ENCODE measurements at regions not wholly inside any gene's neighbourhood (a gene's known extent, or its start where the extent isn't known, plus 50 kb on each side); places are given as distances from the start of the nearest gene placed in this dataset.

- Histone ChIP-seq H2BK120ac (ENCODE audit: insufficient read depth, low read length, poor library complexity) (no peak overlapping the region), H3K9ac (ENCODE audit: low read length) (no peak overlapping the region), H2BK12ac (ENCODE audit: low read length) (no peak overlapping the region), H3K4me3 (ENCODE audit: low read depth, low read length) (no peak overlapping the region), H3K79me2 (ENCODE audit: control insufficient read depth, insufficient read depth, low read length, poor library complexity) (no peaks in the 10 kb centered on the region), H3K4me1 (ENCODE audit: control insufficient read depth in 1 of 2, insufficient read depth in 2 of 2, low read length in 2 of 2) (no peaks in the 10 kb centered on the region), H3K14ac (ENCODE audit: low read length) (no peak overlapping the region), H3K23ac (ENCODE audit: low read length) (no peak overlapping the region), H2AK5ac (ENCODE audit: low read length) (no peak overlapping the region), H2BK5ac (ENCODE audit: low read depth, low read length, poor library complexity) (no peak overlapping the region), H3K9me3 (ENCODE audit: insufficient read depth, low read depth, low read length) (no peaks in the 10 kb centered on the region), H3K27me3 (ENCODE audit: insufficient read depth, low read length) (no peaks in the 10 kb centered on the region), H4K91ac (ENCODE audit: low read depth, low read length) (no peak overlapping the region), H3K36me3 (ENCODE audit: control insufficient read depth in 1 of 2, insufficient read depth in 2 of 2, low read length in 2 of 2) (no peaks in the 10 kb centered on the region), H3K27ac (ENCODE audit: low read depth, low read length) (no peak overlapping the region), H3K4me2 (ENCODE audit: low read length) (no peak overlapping the region), H4K8ac (ENCODE audit: low read depth, low read length) (no peak overlapping the region), H3K79me1 (ENCODE audit: low read length) (no peaks in the 10 kb centered on the region), H3K18ac (ENCODE audit: low read length) (no peak overlapping the region), H3K4ac (ENCODE audit: low read depth, low read length) (no peak overlapping the region), H2AFZ (ENCODE audit: insufficient read depth, low read length, poor library complexity) (no peak overlapping the region), H4K12ac (ENCODE audit: low read depth, low read length) (no peak overlapping the region)
- DNase-seq, result peak in 1 of 2 donors; percentile 14
- no CpG with 5 or more reads among the region's 3 CpGs for WGBS (ENCODE audit: extremely low coverage, insufficient coverage, insufficient read length)
These were observed 114.2 kb upstream of the NR5A2 start for GRCh38 chr1:199913318-199913717.

- no peak overlapping the region for H3K14ac ChIP-seq (ENCODE audit: low read length)
- no peak overlapping the region for H4K8ac ChIP-seq (ENCODE audit: low read depth, low read length)
- WGBS (ENCODE audit: extremely low coverage, insufficient coverage, insufficient read length), result no CpG with 5 or more reads among the region's 5 CpGs
- H3K36me3 ChIP-seq (ENCODE audit: control insufficient read depth in 1 of 2, insufficient read depth in 2 of 2, low read length in 2 of 2), result no peaks in the 10 kb centered on the region
- no peak overlapping the region for H4K12ac ChIP-seq (ENCODE audit: low read depth, low read length)
- no peak overlapping the region for H3K4me3 ChIP-seq (ENCODE audit: low read depth, low read length)
- no peak overlapping the region for H3K27ac ChIP-seq (ENCODE audit: low read depth, low read length)
- H3K4me2 ChIP-seq (ENCODE audit: low read length), result no peak overlapping the region
- H3K9ac ChIP-seq (ENCODE audit: low read length), result no peak overlapping the region
- H3K4ac ChIP-seq (ENCODE audit: low read depth, low read length), result no peak overlapping the region
- no peak overlapping the region for H2BK120ac ChIP-seq (ENCODE audit: insufficient read depth, low read length, poor library complexity)
- H2BK5ac ChIP-seq (ENCODE audit: low read depth, low read length, poor library complexity), result no peak overlapping the region
- no peak overlapping the region for H2AFZ ChIP-seq (ENCODE audit: insufficient read depth, low read length, poor library complexity)
- H3K9me3 ChIP-seq (ENCODE audit: insufficient read depth, low read depth, low read length), result no peaks in the 10 kb centered on the region
- no peaks in the 10 kb centered on the region for H3K27me3 ChIP-seq (ENCODE audit: insufficient read depth, low read length)
- no peaks in the 10 kb centered on the region for H3K79me1 ChIP-seq (ENCODE audit: low read length)
- H3K23ac ChIP-seq (ENCODE audit: low read length), result no peak overlapping the region
- no peak overlapping the region for H4K91ac ChIP-seq (ENCODE audit: low read depth, low read length)
- H2BK12ac ChIP-seq (ENCODE audit: low read length), result no peak overlapping the region
- DNase-seq, result no peak
- H2AK5ac ChIP-seq (ENCODE audit: low read length), result no peak overlapping the region
- no peak overlapping the region for H3K18ac ChIP-seq (ENCODE audit: low read length)
- no peaks in the 10 kb centered on the region for H3K4me1 ChIP-seq (ENCODE audit: control insufficient read depth in 1 of 2, insufficient read depth in 2 of 2, low read length in 2 of 2)
- H3K79me2 ChIP-seq (ENCODE audit: control insufficient read depth, insufficient read depth, low read length, poor library complexity), result no peaks in the 10 kb centered on the region
These were observed 113.0 kb upstream of the NR5A2 start for GRCh38 chr1:199914546-199914945.

- Histone ChIP-seq H3K36me3 (ENCODE audit: control insufficient read depth in 1 of 2, insufficient read depth in 2 of 2, low read length in 2 of 2) (no peaks in the 10 kb centered on the region), H3K14ac (ENCODE audit: low read length) (no peak overlapping the region), H3K79me2 (ENCODE audit: control insufficient read depth, insufficient read depth, low read length, poor library complexity) (no peaks in the 10 kb centered on the region), H4K12ac (ENCODE audit: low read depth, low read length) (no peak overlapping the region), H2BK12ac (ENCODE audit: low read length) (no peak overlapping the region), H2AK5ac (ENCODE audit: low read length) (no peak overlapping the region), H2AFZ (ENCODE audit: insufficient read depth, low read length, poor library complexity) (no peak overlapping the region), H3K4me1 (ENCODE audit: control insufficient read depth in 1 of 2, insufficient read depth in 2 of 2, low read length in 2 of 2) (no peaks in the 10 kb centered on the region), H2BK120ac (ENCODE audit: insufficient read depth, low read length, poor library complexity) (no peak overlapping the region), H3K4me3 (ENCODE audit: low read depth, low read length) (no peak overlapping the region), H3K9me3 (ENCODE audit: insufficient read depth, low read depth, low read length) (no peaks in the 10 kb centered on the region), H3K4me2 (ENCODE audit: low read length) (no peak overlapping the region), H3K23ac (ENCODE audit: low read length) (no peak overlapping the region), H3K9ac (ENCODE audit: low read length) (no peak overlapping the region), H4K91ac (ENCODE audit: low read depth, low read length) (no peak overlapping the region), H4K8ac (ENCODE audit: low read depth, low read length) (no peak overlapping the region), H3K27ac (ENCODE audit: low read depth, low read length) (no peak overlapping the region), H3K27me3 (ENCODE audit: insufficient read depth, low read length) (no peaks in the 10 kb centered on the region), H2BK5ac (ENCODE audit: low read depth, low read length, poor library complexity) (no peak overlapping the region), H3K79me1 (ENCODE audit: low read length) (no peaks in the 10 kb centered on the region), H3K4ac (ENCODE audit: low read depth, low read length) (no peak overlapping the region), H3K18ac (ENCODE audit: low read length) (no peak overlapping the region)
- no peak for DNase-seq
- no CpG with 5 or more reads among the region's 2 CpGs for WGBS (ENCODE audit: extremely low coverage, insufficient coverage, insufficient read length)
These were observed 109.2 kb upstream of the NR5A2 start for GRCh38 chr1:199918196-199918769.

GRCh38 chr1:199920635-199921034, 106.9 kb upstream of the NR5A2 start:
- no peak overlapping the region for H3K23ac ChIP-seq (ENCODE audit: low read length)
- no peaks in the 10 kb centered on the region for H3K79me1 ChIP-seq (ENCODE audit: low read length)
- H3K4me3 ChIP-seq (ENCODE audit: low read depth, low read length), result no peak overlapping the region
- no peak overlapping the region for H3K18ac ChIP-seq (ENCODE audit: low read length)
- H2BK5ac ChIP-seq (ENCODE audit: low read depth, low read length, poor library complexity), result no peak overlapping the region
- WGBS (ENCODE audit: extremely low coverage, insufficient coverage, insufficient read length), result no CpG with 5 or more reads among the region's 2 CpGs
- H3K14ac ChIP-seq (ENCODE audit: low read length), result no peak overlapping the region
- no peak overlapping the region for H4K12ac ChIP-seq (ENCODE audit: low read depth, low read length)
- no peak overlapping the region for H3K4me2 ChIP-seq (ENCODE audit: low read length)
- no peak for DNase-seq
- H3K27ac ChIP-seq (ENCODE audit: low read depth, low read length), result no peak overlapping the region
- H3K27me3 ChIP-seq (ENCODE audit: insufficient read depth, low read length), result no peaks in the 10 kb centered on the region
- H3K79me2 ChIP-seq (ENCODE audit: control insufficient read depth, insufficient read depth, low read length, poor library complexity), result no peaks in the 10 kb centered on the region
- H2AK5ac ChIP-seq (ENCODE audit: low read length), result no peak overlapping the region
- H4K8ac ChIP-seq (ENCODE audit: low read depth, low read length), result no peak overlapping the region
- H2BK120ac ChIP-seq (ENCODE audit: insufficient read depth, low read length, poor library complexity), result no peak overlapping the region
- no peak overlapping the region for H2BK12ac ChIP-seq (ENCODE audit: low read length)
- H4K91ac ChIP-seq (ENCODE audit: low read depth, low read length), result no peak overlapping the region
- H3K9me3 ChIP-seq (ENCODE audit: insufficient read depth, low read depth, low read length), result no peaks in the 10 kb centered on the region
- no peaks in the 10 kb centered on the region for H3K4me1 ChIP-seq (ENCODE audit: control insufficient read depth in 1 of 2, insufficient read depth in 2 of 2, low read length in 2 of 2)
- H2AFZ ChIP-seq (ENCODE audit: insufficient read depth, low read length, poor library complexity), result no peak overlapping the region
- no peaks in the 10 kb centered on the region for H3K36me3 ChIP-seq (ENCODE audit: control insufficient read depth in 1 of 2, insufficient read depth in 2 of 2, low read length in 2 of 2)
- H3K4ac ChIP-seq (ENCODE audit: low read depth, low read length), result no peak overlapping the region
- H3K9ac ChIP-seq (ENCODE audit: low read length), result no peak overlapping the region

Measured in trophoblast cell (in vitro differentiated cells and primary cell).